ENCODE measurements at regions not wholly inside any gene's neighbourhood (a gene's known extent, or its start where the extent isn't known, plus 50 kb on each side); places are given as distances from the start of the nearest gene placed in this dataset.

- WGBS (ENCODE audit: insufficient coverage): 88% methylated on average over 6 of the region's 6 CpGs
- peaks cover 0 to 6% of the 10 kb centered on the region in 2 donors for H3K4me1 ChIP-seq (ENCODE audit: control insufficient read depth in 1 of 2, insufficient read depth in 2 of 2, low read length in 2 of 2)
- H3K9me3 ChIP-seq (replicated peaks in 1 of 2; ENCODE audit: control insufficient read depth in 1 of 2, insufficient read depth in 1 of 2, low read length in 2 of 2): no peaks in the 10 kb centered on the region
- no peaks in the 10 kb centered on the region for H3K79me2 ChIP-seq (ENCODE audit: insufficient read depth, low read length)
- H3K4me3 ChIP-seq (replicated peaks in 1 of 3; ENCODE audit: low read depth in 2 of 3, low read length in 3 of 3): no peak overlapping the region
- H3K4me1 Mint-ChIP-seq: peaks cover 11% of the 10 kb centered on the region
- intact Hi-C loops (cut with micrococcal nuclease): no loop called here
- H2AFZ ChIP-seq (ENCODE audit: insufficient read depth, low read depth, low read length, poor library complexity, severe bottlenecking): no peak overlapping the region
- H3K27ac Mint-ChIP-seq: no peak overlapping the region
- H3K9ac ChIP-seq (ENCODE audit: insufficient read depth, low read length, poor library complexity, severe bottlenecking): no peak overlapping the region
- H3K4me2 ChIP-seq (replicated peaks; ENCODE audit: extremely low read depth, low read length, poor library complexity, severe bottlenecking): no peak overlapping the region
- no peaks in the 10 kb centered on the region for H3K36me3 Mint-ChIP-seq
- no peaks in the 10 kb centered on the region for H3K9me3 Mint-ChIP-seq
- no peaks in the 10 kb centered on the region for H3K36me3 ChIP-seq (replicated peaks in 1 of 2; ENCODE audit: control insufficient read depth in 1 of 2, insufficient read depth in 2 of 2, low read length in 2 of 2)
- no peak for TF ChIP-seq CTCF (IDR thresholded peaks at IDR 0.05)
- no peak overlapping the region for H3K4me3 Mint-ChIP-seq
- H3K27ac ChIP-seq (ENCODE audit: low read depth in 1 of 2, low read length in 2 of 2): no peak overlapping the region
- H3K27me3 Mint-ChIP-seq (ENCODE audit: low read depth in 3 of 3): peaks cover 2 to 7% (median 4%) of the 10 kb centered on the region in 3 donors
- no peak for DNase-seq
- no peaks in the 10 kb centered on the region for H3K27me3 ChIP-seq (ENCODE audit: control insufficient read depth in 2 of 2, insufficient read depth in 2 of 2, low read length in 2 of 2)
- H4K20me1 ChIP-seq (ENCODE audit: insufficient read depth, low read length): no peaks in the 10 kb centered on the region
These were observed 168.6 kb upstream of the NECTIN1 start for GRCh38 chr11:119897576-119897975.

- Mint-ChIP-seq H3K4me1 (peaks cover 11% of the 10 kb centered on the region), H3K36me3 (no peaks in the 10 kb centered on the region), H3K27me3 (ENCODE audit: low read depth in 3 of 3) (peaks cover 4 to 11% (median 5%) of the 10 kb centered on the region in 3 donors), H3K9me3 (no peaks in the 10 kb centered on the region), H3K4me3 (no peak overlapping the region), H3K27ac (no peak overlapping the region)
- no peaks in the 10 kb centered on the region for H3K36me3 ChIP-seq (replicated peaks in 1 of 2; ENCODE audit: control insufficient read depth in 1 of 2, insufficient read depth in 2 of 2, low read length in 2 of 2)
- DNase-seq: no peak
- no peaks in the 10 kb centered on the region for H4K20me1 ChIP-seq (ENCODE audit: insufficient read depth, low read length)
- no peak overlapping the region for H3K27ac ChIP-seq (ENCODE audit: low read depth in 1 of 2, low read length in 2 of 2)
- no peak overlapping the region for H3K9ac ChIP-seq (ENCODE audit: insufficient read depth, low read length, poor library complexity, severe bottlenecking)
- intact Hi-C loops (cut with micrococcal nuclease): no loop called here
- no peak overlapping the region for H3K4me3 ChIP-seq (replicated peaks in 1 of 3; ENCODE audit: low read depth in 2 of 3, low read length in 3 of 3)
- 67% methylated on average over 2 of the region's 2 CpGs for WGBS (ENCODE audit: insufficient coverage)
- H3K27me3 ChIP-seq (ENCODE audit: control insufficient read depth in 2 of 2, insufficient read depth in 2 of 2, low read length in 2 of 2): no peaks in the 10 kb centered on the region
- H3K9me3 ChIP-seq (replicated peaks in 1 of 2; ENCODE audit: control insufficient read depth in 1 of 2, insufficient read depth in 1 of 2, low read length in 2 of 2): no peaks in the 10 kb centered on the region
- no peak overlapping the region for H2AFZ ChIP-seq (ENCODE audit: insufficient read depth, low read depth, low read length, poor library complexity, severe bottlenecking)
- TF ChIP-seq CTCF (IDR thresholded peaks at IDR 0.05): no peak
- no peak overlapping the region for H3K4me2 ChIP-seq (replicated peaks; ENCODE audit: extremely low read depth, low read length, poor library complexity, severe bottlenecking)
- H3K4me1 ChIP-seq (ENCODE audit: control insufficient read depth in 1 of 2, insufficient read depth in 2 of 2, low read length in 2 of 2): peaks cover 0 to 6% of the 10 kb centered on the region in 2 donors
- H3K79me2 ChIP-seq (ENCODE audit: insufficient read depth, low read length): no peaks in the 10 kb centered on the region
These were observed 168.0 kb upstream of the NECTIN1 start for GRCh38 chr11:119897046-119897440.
